NCI-H526 treated with DMSO at 0.1 percent for 48 hours (cell line): ENCODE measurements at regions not wholly inside any gene's neighbourhood (a gene's known extent, or its start where the extent isn't known, plus 50 kb on each side); places are given as distances from the start of the nearest gene placed in this dataset.

Source experiments
- DNase-seq: peaks from one replicate; lab custom pipeline; 2025; lab: John Stamatoyannopoulos, UW

DNA sequence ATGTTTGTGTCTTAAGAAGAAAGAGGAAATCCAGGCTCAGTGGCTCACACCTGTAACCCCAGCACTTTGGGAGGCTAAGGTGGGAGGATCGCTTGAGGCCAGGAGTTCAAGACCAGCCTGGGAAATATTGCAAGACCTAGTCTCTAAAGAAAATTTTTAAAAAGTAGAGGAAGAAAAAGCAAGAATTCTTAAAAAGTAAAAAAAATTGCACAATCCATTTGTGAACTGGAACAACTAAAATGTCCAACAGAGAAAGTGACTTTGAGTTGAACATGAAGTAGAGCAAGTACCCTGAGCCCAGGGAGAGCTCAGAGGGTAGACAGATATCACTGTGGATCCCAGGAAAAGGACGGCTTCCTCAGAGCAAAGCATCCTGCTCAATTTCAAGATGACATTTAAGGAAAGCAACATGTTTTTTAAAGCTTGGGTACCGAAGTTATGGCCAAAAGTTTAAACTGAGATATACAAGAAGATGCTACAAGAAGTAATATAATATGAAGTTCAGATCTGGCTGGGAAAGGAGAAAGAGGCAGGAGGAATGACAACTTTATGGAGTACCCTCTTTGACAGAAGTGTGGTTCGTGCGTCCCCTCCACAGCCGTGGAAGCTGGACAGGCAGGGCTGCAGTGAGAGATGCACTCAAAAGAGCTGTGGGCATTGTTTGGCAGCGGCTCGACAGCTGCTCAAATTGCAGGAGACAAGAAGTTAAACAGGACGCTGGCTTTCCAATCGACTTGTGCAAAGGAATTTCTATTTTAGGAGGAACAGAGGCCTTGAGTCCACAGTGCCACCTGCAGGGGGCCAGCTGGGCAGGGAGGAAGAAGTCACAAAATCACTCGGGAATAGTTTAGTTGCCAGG is 201.3 kb downstream of the JCAD start:
- DNase-seq: peak; percentile 3

DNA sequence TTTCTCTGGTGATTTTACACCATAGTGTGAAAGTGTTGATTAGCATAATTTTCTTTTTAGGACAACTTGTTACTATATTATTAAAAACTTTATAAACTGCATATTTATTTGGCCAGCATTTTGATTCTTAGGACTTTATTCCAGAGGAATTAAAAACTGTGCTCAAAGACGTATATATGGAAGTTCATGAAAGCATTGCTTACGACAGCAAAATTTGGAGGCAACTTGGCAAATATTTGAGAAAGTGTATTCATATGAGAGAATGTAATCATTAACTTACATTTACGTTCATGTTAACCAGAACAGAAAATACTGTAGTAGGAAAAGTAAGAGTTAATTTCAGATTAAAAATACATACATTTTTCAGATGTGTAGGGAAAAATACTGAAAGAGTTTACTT is 203.1 kb downstream of the JCAD start:
- DNase-seq: no peak

GRCh38 chr10:29853913-29854312 is 205.5 kb downstream of the JCAD start:
- DNase-seq: no peak

- DNase-seq: no peak
These were observed 208.1 kb downstream of the JCAD start for GRCh38 chr10:29851241-29851640.

DNA sequence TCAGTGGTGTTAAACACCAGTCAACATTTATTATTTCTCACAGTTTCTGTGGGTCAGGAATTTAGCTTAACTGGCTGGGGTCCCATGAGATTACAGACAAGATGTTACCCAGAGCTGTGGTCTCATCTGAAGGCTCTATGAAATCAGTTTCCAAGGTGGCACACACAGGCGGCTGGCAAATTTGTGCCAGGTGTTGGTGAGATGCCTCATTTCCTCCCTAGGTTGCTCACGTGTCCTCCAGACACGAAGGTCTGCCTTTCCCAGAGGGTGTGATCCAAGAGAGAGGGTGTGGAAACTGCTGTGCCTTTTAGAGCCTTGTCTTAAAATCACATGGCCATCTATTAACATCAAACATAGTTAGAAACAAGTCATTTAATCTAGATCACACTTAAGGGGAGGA is 209.0 kb downstream of the JCAD start:
- no peak for DNase-seq

DNA sequence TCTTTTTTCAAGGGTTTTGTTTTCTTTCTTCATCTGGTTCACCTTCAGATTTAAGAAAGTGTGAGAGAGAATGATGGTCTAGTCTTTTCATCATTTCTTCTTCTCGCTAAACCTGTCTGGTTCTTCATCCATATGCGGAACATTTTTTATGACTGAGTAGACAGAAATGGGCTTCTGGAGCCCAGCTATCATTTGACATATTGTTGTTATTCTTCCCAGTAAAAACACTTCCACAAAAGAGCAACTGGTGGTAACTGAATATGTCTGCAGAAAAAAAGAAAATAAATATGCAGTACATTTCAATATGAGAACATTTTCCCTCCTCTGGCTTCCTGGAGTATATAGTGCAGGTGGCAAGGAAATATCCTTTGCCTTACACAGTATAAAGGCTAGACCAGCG is 209.5 kb downstream of the JCAD start:
- DNase-seq: no peak

DNA sequence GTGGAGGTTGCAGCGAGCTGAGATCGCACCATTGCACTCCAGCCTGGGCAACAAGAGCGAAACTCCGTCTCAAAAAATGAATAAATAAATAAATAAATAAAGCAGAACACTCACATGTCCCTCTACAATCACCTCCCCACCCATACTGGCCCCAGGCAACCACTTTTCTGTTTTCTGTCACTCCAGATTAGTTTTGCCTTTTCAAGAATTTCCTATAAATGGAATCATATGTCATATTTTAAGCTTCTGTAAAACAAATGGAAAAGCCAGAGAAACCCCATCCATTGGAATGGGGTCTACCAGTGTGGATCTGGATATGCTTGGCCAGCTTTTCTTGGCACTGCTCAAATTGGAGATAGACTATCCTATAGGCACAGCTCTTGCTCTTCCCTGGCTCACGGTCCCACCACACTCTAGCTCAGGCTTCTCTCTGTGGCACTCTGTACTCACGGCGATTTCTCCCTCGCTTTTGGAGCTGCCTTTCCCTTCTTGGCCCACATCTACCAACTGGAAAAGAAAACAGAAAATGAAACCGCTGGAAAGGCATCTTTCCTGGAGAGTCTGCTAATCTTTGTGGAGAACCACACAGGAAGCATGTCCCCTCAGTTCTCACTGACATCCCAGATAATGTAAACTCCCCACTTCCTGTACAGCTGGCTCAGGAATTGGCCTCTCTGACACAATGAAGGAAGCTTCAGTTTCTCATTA is 210.1 kb downstream of the JCAD start:
- no peak for DNase-seq

DNA sequence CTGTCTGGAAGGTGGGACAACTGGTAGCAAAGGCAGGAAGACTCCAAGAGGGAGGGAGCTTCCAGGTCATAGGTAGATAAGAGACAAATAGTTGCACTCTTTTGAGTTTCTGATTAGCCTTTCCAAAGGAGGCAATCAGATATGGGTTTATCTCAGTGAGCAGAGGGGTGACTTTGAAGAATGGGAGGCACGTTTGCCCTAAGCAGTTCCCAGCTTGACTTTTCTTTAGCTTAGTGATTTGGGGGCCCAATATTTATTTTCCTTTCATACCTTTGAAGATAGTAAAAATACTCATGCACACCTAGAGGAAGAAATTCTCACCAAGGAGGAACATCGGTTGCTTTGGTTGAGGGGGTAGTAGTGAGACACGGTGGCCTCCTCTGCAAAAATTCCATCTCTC is 212.1 kb upstream of the SVIL start:
- DNase-seq: no peak

DNA sequence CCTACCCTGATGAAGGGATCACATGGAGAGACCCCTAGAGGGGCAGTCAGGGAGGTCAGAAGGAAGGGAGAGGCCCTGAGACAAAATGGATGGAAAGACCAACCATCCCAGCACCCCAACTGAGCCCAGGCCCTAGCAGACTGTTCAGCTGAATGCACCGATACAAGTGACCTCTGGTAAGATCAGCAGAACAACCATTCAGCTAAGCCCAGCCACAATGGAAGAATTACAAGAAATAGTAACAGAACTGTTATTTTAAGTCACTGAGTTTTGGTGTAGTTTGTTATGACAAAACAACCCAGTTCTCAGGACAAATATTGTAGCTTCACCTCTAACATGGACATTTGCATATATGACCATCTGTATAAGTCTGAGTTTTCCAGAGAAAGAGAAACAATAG is 210.4 kb upstream of the SVIL start:
- DNase-seq: no peak

DNA sequence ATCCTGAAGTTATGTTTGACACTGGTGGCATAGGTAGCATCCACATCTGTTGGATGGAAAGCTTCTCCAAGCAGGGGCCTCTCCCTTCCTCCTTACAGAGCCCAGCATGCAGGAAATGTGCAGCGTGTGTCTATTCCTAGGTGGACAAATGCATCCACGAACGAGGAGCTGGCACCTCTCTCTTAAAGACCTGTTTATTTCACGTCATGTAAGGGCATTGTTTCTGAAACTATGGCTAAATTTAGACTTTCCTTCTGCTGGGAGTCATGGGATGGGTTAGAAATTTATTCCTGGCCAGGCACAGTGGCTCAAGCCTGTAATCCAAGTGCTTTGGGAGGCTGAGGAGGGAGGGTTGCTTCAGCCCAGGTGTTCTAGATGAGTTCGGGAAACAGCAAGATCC is 208.4 kb upstream of the SVIL start:
- no peak for DNase-seq

DNA sequence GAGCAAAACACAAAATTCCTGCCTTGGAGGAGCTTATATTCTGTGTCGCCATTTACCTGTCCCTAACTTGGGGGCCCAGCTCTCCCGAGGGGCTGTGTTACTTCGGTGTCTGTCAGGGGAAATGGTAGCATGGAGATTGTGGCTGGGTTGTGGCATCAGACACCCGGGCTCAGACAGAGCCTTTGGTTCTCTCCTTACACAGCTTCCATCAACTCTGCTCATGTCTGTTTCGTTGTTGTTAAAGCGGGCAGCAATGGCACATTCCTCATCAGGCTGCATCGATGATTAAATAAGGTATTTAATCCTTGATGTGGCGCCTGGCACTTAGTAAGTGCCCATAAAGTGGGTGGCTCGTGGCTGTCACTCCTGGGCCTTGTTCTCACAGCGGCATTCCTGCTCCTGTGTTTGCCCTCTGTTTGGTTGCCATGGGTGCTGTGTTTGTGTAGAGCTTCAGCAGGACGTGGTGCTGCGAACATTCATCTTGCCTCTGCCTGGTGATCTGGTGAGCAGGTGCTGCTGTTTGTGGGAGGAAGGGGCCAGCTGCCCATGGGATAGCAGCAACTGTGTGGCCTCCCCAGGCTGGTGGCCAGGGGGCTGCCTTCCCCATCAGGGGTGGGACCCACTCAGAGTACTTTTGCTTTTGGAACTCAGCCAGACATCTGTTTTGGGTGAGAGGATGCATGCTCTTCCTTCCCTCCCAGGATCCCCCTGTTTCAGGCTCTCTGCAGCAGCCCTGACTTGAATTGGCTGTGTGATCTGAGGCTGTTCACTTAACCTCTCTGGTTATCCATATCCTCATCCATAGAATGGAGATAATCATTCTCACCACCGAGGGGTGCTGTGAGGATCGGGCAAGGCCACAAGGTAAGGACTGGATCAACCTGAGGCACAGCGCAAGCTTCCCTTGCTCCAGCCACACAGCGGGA is 207.2 kb upstream of the SVIL start:
- peak; percentile 55 for DNase-seq

- no peak for DNase-seq
These were observed 205.9 kb upstream of the SVIL start for GRCh38 chr10:29840516-29841276.

GRCh38 chr10:29839826-29840515 is 205.2 kb upstream of the SVIL start:
- peak; percentile 83 for DNase-seq

GRCh38 chr10:29838539-29838938 is 203.8 kb upstream of the SVIL start:
- no peak for DNase-seq

- DNase-seq: no peak
These were observed 202.8 kb upstream of the SVIL start for GRCh38 chr10:29837586-29837985.

GRCh38 chr10:29836396-29836795 is 201.6 kb upstream of the SVIL start:
- DNase-seq: no peak

GRCh38 chr10:29835055-29835454 is 200.3 kb upstream of the SVIL start:
- DNase-seq: no peak

GRCh38 chr10:29830531-29831512 is 196.1 kb upstream of the SVIL start:
- no peak for DNase-seq

DNA sequence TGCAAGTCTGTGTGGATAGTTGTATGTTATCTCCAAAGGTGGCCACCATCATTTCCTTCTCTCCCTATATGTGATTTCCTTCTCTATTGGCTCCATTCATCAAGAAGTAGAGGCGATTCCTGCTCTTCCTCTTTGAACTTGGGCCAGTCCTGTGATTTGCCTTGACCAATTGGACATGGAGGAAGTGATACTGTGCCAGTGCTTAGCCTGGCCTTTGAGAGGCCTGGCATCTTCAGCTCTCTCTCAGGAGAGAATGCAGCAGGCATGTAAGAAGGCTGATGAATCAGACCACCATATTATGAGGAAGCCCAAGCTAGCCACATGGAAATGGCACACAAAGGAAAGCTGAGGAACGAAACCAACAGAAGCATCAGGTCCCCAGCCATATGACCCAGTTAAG is 195.0 kb upstream of the SVIL start:
- DNase-seq: no peak

DNA sequence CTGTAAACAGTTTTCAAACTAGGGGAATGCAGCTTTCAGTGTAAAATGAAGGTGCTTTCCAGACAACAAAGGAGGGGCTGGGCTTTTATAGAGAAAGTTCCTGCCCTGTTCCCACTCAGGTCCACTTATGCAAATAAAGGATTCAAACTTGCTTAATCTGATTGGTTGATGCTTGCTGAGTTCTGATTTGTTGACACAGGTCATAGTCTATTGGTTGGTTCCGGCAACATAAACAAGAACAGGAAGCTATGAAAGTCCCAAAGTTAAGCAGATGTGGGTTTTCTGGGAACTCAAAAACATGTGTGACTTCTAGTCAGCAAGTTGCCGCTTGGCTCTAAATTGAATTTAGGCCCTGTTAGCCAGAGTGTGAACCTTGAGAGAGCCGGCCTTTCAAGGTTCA is 194.2 kb upstream of the SVIL start:
- DNase-seq: no peak
